ENCODE measurements at regions not wholly inside any gene's neighbourhood (a gene's known extent, or its start where the extent isn't known, plus 50 kb on each side); places are given as distances from the start of the nearest gene placed in this dataset.
"Not testable (repeated sequence)": the region's sequence is repeated elsewhere in the genome, so short reads cannot be mapped to it uniquely, and the experiment has no call there.

GRCh38 chr1:115530407-115530806 is 111.4 kb upstream of the VANGL1 start:
- H3K36me3 ChIP-seq (ENCODE audit: insufficient read depth, low read length): no peaks in the 10 kb centered on the region
- no peak for TF ChIP-seq EZH2 (IDR thresholded peaks at IDR 0.05; ENCODE audit: borderline replicate concordance, low read length)
- TF ChIP-seq CTCF (IDR thresholded peaks at IDR 0.05; ENCODE audit: low read length): no peak
- H3K27me3 ChIP-seq (ENCODE audit: insufficient read depth, low read length): no peaks in the 10 kb centered on the region
- no peak overlapping the region for H3K4me3 ChIP-seq (ENCODE audit: low read depth, low read length, poor library complexity, severe bottlenecking)
- H3K4me2 ChIP-seq (ENCODE audit: low read length): no peak overlapping the region
- no peak overlapping the region for H3K27ac ChIP-seq (ENCODE audit: low read depth, low read length, poor library complexity, severe bottlenecking)
- no peaks in the 10 kb centered on the region for H3K9me3 ChIP-seq (ENCODE audit: low read length)
- no peaks in the 10 kb centered on the region for H3F3A ChIP-seq (ENCODE audit: insufficient read depth, low read length)
- no peaks in the 10 kb centered on the region for H4K20me1 ChIP-seq (ENCODE audit: insufficient read depth, low read length)
- H3K4me1 ChIP-seq (ENCODE audit: insufficient read depth, low read length, severe bottlenecking): no peaks in the 10 kb centered on the region
- H3K9ac ChIP-seq (ENCODE audit: low read length): no peak overlapping the region
- no peak overlapping the region for H2AFZ ChIP-seq (ENCODE audit: low read length)
- no peaks in the 10 kb centered on the region for H3K79me2 ChIP-seq (ENCODE audit: insufficient read depth, low read length)
- no peaks in the 10 kb centered on the region for H3K9me2 ChIP-seq (ENCODE audit: low read depth, low read length)

GRCh38 chr1:115529216-115529897 is 112.4 kb upstream of the VANGL1 start:
- H3K27ac ChIP-seq (ENCODE audit: low read depth, low read length, poor library complexity, severe bottlenecking): no peak overlapping the region
- no peak overlapping the region for H3K4me2 ChIP-seq (ENCODE audit: low read length)
- H3K9me2 ChIP-seq (ENCODE audit: low read depth, low read length): no peaks in the 10 kb centered on the region
- H3F3A ChIP-seq (ENCODE audit: insufficient read depth, low read length): no peaks in the 10 kb centered on the region
- H4K20me1 ChIP-seq (ENCODE audit: insufficient read depth, low read length): no peaks in the 10 kb centered on the region
- H2AFZ ChIP-seq (ENCODE audit: low read length): no peak overlapping the region
- H3K79me2 ChIP-seq (ENCODE audit: insufficient read depth, low read length): no peaks in the 10 kb centered on the region
- H3K9me3 ChIP-seq (ENCODE audit: low read length): no peaks in the 10 kb centered on the region
- no peaks in the 10 kb centered on the region for H3K4me1 ChIP-seq (ENCODE audit: insufficient read depth, low read length, severe bottlenecking)
- TF ChIP-seq CTCF (IDR thresholded peaks at IDR 0.05; ENCODE audit: low read length): no peak
- no peak for TF ChIP-seq EZH2 (IDR thresholded peaks at IDR 0.05; ENCODE audit: borderline replicate concordance, low read length)
- H3K4me3 ChIP-seq (ENCODE audit: low read depth, low read length, poor library complexity, severe bottlenecking): no peak overlapping the region
- H3K36me3 ChIP-seq (ENCODE audit: insufficient read depth, low read length): no peaks in the 10 kb centered on the region
- no peak overlapping the region for H3K9ac ChIP-seq (ENCODE audit: low read length)
- no peaks in the 10 kb centered on the region for H3K27me3 ChIP-seq (ENCODE audit: insufficient read depth, low read length)

GRCh38 chr1:115528336-115528735 is 113.4 kb upstream of the VANGL1 start:
- H3K79me2 ChIP-seq (ENCODE audit: insufficient read depth, low read length); H3K36me3 ChIP-seq (ENCODE audit: insufficient read depth, low read length); H3F3A ChIP-seq (ENCODE audit: insufficient read depth, low read length); H3K4me2 ChIP-seq (ENCODE audit: low read length); H3K4me1 ChIP-seq (ENCODE audit: insufficient read depth, low read length, severe bottlenecking); H3K9ac ChIP-seq (ENCODE audit: low read length); H3K9me2 ChIP-seq (ENCODE audit: low read depth, low read length); H3K27me3 ChIP-seq (ENCODE audit: insufficient read depth, low read length); H3K27ac ChIP-seq (ENCODE audit: low read depth, low read length, poor library complexity, severe bottlenecking); H2AFZ ChIP-seq (ENCODE audit: low read length); H3K9me3 ChIP-seq (ENCODE audit: low read length); H4K20me1 ChIP-seq (ENCODE audit: insufficient read depth, low read length); H3K4me3 ChIP-seq (ENCODE audit: low read depth, low read length, poor library complexity, severe bottlenecking): not testable (repeated sequence)

GRCh38 chr1:115527746-115528145 is 114.0 kb upstream of the VANGL1 start:
- Histone ChIP-seq H3K4me3 (ENCODE audit: low read depth, low read length, poor library complexity, severe bottlenecking) (no peak overlapping the region), H2AFZ (ENCODE audit: low read length) (no peak overlapping the region), H3K27ac (ENCODE audit: low read depth, low read length, poor library complexity, severe bottlenecking) (no peak overlapping the region), H3K27me3 (ENCODE audit: insufficient read depth, low read length) (no peaks in the 10 kb centered on the region), H3K9me3 (ENCODE audit: low read length) (no peaks in the 10 kb centered on the region), H3K36me3 (ENCODE audit: insufficient read depth, low read length) (no peaks in the 10 kb centered on the region), H3K9ac (ENCODE audit: low read length) (no peak overlapping the region), H3F3A (ENCODE audit: insufficient read depth, low read length) (no peaks in the 10 kb centered on the region), H3K79me2 (ENCODE audit: insufficient read depth, low read length) (no peaks in the 10 kb centered on the region), H3K9me2 (ENCODE audit: low read depth, low read length) (no peaks in the 10 kb centered on the region), H4K20me1 (ENCODE audit: insufficient read depth, low read length) (no peaks in the 10 kb centered on the region), H3K4me2 (ENCODE audit: low read length) (no peak overlapping the region), H3K4me1 (ENCODE audit: insufficient read depth, low read length, severe bottlenecking) (no peaks in the 10 kb centered on the region)
- TF ChIP-seq EZH2 (IDR thresholded peaks at IDR 0.05; ENCODE audit: borderline replicate concordance, low read length) (no peak), CTCF (IDR thresholded peaks at IDR 0.05; ENCODE audit: low read length) (no peak)

All from OCI-LY1 (cell line).